ENCODE measurements at regions not wholly inside any gene's neighbourhood (a gene's known extent, or its start where the extent isn't known, plus 50 kb on each side); places are given as distances from the start of the nearest gene placed in this dataset.

DNA sequence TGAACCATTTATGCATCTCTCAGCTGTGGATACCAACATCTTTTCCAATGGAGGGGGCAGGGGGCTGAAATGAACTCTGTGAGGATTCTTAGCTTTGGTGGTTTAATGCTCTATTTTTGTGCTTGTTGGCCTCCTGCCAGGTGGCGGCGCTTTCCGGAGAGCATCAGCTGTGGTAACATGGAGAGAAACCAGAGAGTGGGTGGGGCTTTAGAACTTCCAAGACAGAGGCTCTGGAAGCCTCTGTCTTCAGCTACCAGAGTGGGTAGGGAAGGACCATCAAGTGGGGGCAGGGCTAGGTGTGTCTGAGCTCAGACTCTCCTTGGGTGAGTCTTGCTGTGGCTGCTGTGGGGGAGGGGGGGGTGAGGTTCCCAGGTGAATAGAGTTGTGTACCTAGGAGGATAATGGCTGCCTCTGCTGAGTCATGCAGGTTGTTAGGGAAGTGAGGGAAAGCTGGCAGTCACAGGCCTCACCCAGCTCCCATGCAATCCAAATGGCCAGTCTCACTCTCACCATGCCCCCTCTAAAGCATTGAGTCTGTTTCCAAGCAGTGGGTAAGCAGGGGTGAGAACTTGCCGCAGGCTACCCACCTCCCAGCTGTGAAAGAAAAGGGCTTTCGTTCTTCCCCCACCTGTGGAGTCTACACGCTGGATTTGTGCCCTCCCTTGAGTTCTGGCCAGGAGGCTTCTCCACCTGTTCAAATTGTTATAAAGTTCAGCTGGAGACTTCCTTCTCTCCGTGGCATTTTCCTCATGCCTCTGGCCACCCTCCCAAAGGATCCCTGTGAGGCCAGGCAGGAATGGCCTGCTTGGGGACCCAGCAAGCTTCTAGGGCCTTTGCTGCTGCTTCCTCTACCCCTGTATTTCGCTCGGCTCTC lies 527.0 kb downstream of the NEBL start:
- Histone ChIP-seq H3K4me1 (ENCODE audit: control insufficient read depth, insufficient read depth, low read length) (no peaks in the 10 kb centered on the region), H3K27ac (ENCODE audit: insufficient read depth, low read length) (no peak overlapping the region), H2BK120ac (ENCODE audit: low read depth, low read length) (no peak overlapping the region), H2AK9ac (replicated peaks; ENCODE audit: low read depth, low read length, poor library complexity) (no peak overlapping the region), H3K27me3 (ENCODE audit: control insufficient read depth, insufficient read depth, low read length) (no peaks in the 10 kb centered on the region), H3K56ac (ENCODE audit: extremely low read depth, insufficient read depth, low read length) (no peak overlapping the region), H4K91ac (ENCODE audit: insufficient read depth, low read depth, low read length) (no peak overlapping the region), H4K20me1 (ENCODE audit: insufficient read depth, low read length) (no peaks in the 10 kb centered on the region), H4K8ac (ENCODE audit: low read depth in 2 of 2, low read length in 2 of 2) (no peak overlapping the region), H2AFZ (replicated peaks; ENCODE audit: low read length, poor library complexity) (no peak overlapping the region), H2BK5ac (ENCODE audit: low read depth, low read length, poor library complexity, severe bottlenecking) (no peak overlapping the region), H3K14ac (replicated peaks; ENCODE audit: low read depth, low read length) (no peak overlapping the region), H3K9me1 (ENCODE audit: insufficient read depth, low read length) (no peaks in the 10 kb centered on the region), H3K79me1 (ENCODE audit: low read depth in 1 of 2, low read length in 2 of 2) (no peaks in the 10 kb centered on the region), H3K4ac (ENCODE audit: low read depth, low read length) (no peak overlapping the region), H3K36me3 (ENCODE audit: control insufficient read depth, insufficient read depth, low read length) (no peaks in the 10 kb centered on the region), H3K9me3 (ENCODE audit: control insufficient read depth, insufficient read depth, low read length) (no peaks in the 10 kb centered on the region; the same call in 1 of the 2 replicates), H3K18ac (ENCODE audit: low read depth, low read length) (no peak overlapping the region), H3K9ac (ENCODE audit: low read depth, low read length) (no peak overlapping the region), H4K5ac (ENCODE audit: low read depth, low read length) (no peak overlapping the region), H3K23ac (ENCODE audit: low read depth, low read length) (no peak overlapping the region), H2BK20ac (ENCODE audit: low read depth, low read length) (no peak overlapping the region), H2AK5ac (ENCODE audit: low read depth, low read length) (no peak overlapping the region), H3K4me3 (ENCODE audit: insufficient read depth, low read depth, low read length) (no peak overlapping the region), H3K4me2 (ENCODE audit: low read depth, low read length) (no peak overlapping the region), H2BK15ac (ENCODE audit: low read depth, low read length) (no peak overlapping the region)
- BruUV-seq (replicated peaks): no TSS peak
- ATAC-seq (ENCODE audit: low read depth) (no peak), DNase-seq (no peak)
- in situ Hi-C loops (cut with MboI; ENCODE audit: low sequenced_read_pairs): no loop called here
- dilution Hi-C loops (cut with HindIII; ENCODE audit: low sequenced_read_pairs, unreplicated experiment): no loop called here
- ChIA-PET POLR2A (ENCODE audit: unreplicated experiment) (no interaction called here), CTCF (no interaction called here)
- intact Hi-C loops (cut with micrococcal nuclease): no loop called here
- 70% methylated on average over 2 of the region's 9 CpGs; no CpG with 5 or more reads in 1 of the 2 experiments for WGBS, 2 experiments (ENCODE audit: extremely low coverage in 2 of 2, insufficient read length in 1 of 2)
- TF ChIP-seq RAD21 (IDR thresholded peaks at IDR 0.05; ENCODE audit: low read length): no peak
- TF ChIP-seq SMC3 (IDR thresholded peaks at IDR 0.05; ENCODE audit: low read depth, low read length): no peak
- TF ChIP-seq FOS (IDR thresholded peaks at IDR 0.05; ENCODE audit: low read depth, low read length): no peak
- TF ChIP-seq, protein P1, sequence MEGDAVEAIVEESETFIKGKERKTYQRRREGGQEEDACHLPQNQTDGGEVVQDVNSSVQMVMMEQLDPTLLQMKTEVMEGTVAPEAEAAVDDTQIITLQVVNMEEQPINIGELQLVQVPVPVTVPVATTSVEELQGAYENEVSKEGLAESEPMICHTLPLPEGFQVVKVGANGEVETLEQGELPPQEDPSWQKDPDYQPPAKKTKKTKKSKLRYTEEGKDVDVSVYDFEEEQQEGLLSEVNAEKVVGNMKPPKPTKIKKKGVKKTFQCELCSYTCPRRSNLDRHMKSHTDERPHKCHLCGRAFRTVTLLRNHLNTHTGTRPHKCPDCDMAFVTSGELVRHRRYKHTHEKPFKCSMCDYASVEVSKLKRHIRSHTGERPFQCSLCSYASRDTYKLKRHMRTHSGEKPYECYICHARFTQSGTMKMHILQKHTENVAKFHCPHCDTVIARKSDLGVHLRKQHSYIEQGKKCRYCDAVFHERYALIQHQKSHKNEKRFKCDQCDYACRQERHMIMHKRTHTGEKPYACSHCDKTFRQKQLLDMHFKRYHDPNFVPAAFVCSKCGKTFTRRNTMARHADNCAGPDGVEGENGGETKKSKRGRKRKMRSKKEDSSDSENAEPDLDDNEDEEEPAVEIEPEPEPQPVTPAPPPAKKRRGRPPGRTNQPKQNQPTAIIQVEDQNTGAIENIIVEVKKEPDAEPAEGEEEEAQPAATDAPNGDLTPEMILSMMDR (conservative IDR thresholded peaks at IDR 0.05; ENCODE audit: low read depth, low read length): no peak
- TF ChIP-seq RCOR1 (IDR thresholded peaks at IDR 0.05; ENCODE audit: insufficient replicate concordance, low read length): no peak
- TF ChIP-seq MAZ (IDR thresholded peaks at IDR 0.05; ENCODE audit: borderline replicate concordance, low read depth, low read length): no peak

Measured in IMR-90 (cell line).